ENCODE measurements at regions not wholly inside any gene's neighbourhood (a gene's known extent, or its start where the extent isn't known, plus 50 kb on each side); places are given as distances from the start of the nearest gene placed in this dataset.

DNA sequence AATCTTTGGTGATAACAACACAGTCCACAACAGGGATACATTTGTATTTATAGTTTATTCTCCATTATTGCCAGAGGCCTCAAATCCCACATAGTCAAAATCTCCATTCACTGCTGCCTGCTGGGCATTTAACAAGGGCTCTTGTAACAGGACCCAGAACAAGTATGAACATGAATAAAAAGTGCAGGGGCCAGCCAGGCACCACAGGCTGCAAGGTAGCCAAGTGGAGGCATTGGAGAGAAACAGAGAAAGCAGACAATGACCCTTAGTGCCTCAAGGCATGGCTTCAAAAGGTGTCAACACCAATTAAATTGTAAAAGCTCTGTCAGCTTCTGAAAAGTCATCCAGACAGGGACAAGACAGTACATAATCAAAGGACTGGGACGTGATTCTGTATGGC is 116.8 kb downstream of the ATP6V1G3 start:
- no peak for ATAC-seq
- TF ChIP-seq, protein P1, sequence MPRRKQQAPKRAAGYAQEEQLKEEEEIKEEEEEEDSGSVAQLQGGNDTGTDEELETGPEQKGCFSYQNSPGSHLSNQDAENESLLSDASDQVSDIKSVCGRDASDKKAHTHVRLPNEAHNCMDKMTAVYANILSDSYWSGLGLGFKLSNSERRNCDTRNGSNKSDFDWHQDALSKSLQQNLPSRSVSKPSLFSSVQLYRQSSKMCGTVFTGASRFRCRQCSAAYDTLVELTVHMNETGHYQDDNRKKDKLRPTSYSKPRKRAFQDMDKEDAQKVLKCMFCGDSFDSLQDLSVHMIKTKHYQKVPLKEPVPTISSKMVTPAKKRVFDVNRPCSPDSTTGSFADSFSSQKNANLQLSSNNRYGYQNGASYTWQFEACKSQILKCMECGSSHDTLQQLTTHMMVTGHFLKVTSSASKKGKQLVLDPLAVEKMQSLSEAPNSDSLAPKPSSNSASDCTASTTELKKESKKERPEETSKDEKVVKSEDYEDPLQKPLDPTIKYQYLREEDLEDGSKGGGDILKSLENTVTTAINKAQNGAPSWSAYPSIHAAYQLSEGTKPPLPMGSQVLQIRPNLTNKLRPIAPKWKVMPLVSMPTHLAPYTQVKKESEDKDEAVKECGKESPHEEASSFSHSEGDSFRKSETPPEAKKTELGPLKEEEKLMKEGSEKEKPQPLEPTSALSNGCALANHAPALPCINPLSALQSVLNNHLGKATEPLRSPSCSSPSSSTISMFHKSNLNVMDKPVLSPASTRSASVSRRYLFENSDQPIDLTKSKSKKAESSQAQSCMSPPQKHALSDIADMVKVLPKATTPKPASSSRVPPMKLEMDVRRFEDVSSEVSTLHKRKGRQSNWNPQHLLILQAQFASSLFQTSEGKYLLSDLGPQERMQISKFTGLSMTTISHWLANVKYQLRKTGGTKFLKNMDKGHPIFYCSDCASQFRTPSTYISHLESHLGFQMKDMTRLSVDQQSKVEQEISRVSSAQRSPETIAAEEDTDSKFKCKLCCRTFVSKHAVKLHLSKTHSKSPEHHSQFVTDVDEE (CRISPR knock-in tag; IDR thresholded peaks at IDR 0.05), result no peak
- TF ChIP-seq GLIS3 (CRISPR knock-in tag; IDR thresholded peaks at IDR 0.05) (no peak), RARB (CRISPR knock-in tag; IDR thresholded peaks at IDR 0.05) (no peak), TCF4 (CRISPR knock-in tag; IDR thresholded peaks at IDR 0.05; ENCODE audit: borderline replicate concordance) (no peak), ZFP3 (CRISPR knock-in tag; IDR thresholded peaks at IDR 0.05) (no peak), ZFP30 (CRISPR knock-in tag; IDR thresholded peaks at IDR 0.05) (no peak), ESRRG (CRISPR knock-in tag; IDR thresholded peaks at IDR 0.05) (no peak), PPARA (CRISPR knock-in tag; IDR thresholded peaks at IDR 0.05; ENCODE audit: borderline replicate concordance) (no peak)

DNA sequence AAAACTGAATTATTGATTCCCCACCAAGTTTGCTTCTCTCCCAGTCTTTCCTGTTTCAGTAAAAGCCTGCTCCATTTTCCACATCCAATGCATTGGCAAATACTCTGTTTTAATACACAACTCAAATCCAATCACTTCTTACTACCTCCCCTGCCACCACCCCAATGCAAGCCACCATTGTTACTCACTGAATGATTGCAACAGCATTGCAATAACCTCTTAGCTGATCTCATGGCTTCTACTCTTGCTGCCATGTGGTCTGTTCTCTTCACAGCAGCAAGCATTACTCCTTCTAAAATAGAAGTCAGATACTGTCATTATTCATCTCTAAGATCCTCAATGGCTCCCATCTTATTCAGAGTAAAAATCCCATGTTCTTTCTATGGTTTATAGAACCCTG is 123.4 kb downstream of the ATP6V1G3 start:
- no peak for ATAC-seq

DNA sequence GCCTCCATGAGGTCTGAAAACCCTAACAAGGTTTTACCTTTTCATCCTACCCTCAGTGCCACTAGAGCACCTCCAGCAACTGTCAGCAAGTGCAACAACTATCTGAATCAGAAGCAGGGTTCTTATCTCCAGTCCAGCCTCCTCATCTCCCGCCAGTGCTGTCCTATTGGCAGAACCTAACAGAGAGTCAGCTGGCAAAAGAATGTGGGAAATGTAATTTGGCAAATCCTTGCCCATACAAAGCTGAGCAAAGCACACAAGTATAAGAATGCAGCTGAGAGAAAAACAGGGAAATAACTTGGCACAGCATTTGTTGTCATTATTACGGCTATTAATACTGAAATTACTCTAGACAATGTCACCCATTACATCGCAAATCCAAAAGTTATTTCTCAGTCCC is 124.2 kb downstream of the ATP6V1G3 start:
- ATAC-seq, result peak; percentile 87
- TF ChIP-seq, protein P2, sequence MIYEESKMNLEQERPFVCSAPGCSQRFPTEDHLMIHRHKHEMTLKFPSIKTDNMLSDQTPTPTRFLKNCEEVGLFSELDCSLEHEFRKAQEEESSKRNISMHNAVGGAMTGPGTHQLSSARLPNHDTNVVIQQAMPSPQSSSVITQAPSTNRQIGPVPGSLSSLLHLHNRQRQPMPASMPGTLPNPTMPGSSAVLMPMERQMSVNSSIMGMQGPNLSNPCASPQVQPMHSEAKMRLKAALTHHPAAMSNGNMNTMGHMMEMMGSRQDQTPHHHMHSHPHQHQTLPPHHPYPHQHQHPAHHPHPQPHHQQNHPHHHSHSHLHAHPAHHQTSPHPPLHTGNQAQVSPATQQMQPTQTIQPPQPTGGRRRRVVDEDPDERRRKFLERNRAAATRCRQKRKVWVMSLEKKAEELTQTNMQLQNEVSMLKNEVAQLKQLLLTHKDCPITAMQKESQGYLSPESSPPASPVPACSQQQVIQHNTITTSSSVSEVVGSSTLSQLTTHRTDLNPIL (CRISPR knock-in tag; IDR thresholded peaks at IDR 0.05; ENCODE audit: low read depth), result no peak
- TF ChIP-seq BACH2 (CRISPR knock-in tag; IDR thresholded peaks at IDR 0.05; ENCODE audit: borderline replicate concordance), result no peak
- no peak for TF ChIP-seq TCF4 (CRISPR knock-in tag; IDR thresholded peaks at IDR 0.05; ENCODE audit: borderline replicate concordance)
- TF ChIP-seq, protein P3, sequence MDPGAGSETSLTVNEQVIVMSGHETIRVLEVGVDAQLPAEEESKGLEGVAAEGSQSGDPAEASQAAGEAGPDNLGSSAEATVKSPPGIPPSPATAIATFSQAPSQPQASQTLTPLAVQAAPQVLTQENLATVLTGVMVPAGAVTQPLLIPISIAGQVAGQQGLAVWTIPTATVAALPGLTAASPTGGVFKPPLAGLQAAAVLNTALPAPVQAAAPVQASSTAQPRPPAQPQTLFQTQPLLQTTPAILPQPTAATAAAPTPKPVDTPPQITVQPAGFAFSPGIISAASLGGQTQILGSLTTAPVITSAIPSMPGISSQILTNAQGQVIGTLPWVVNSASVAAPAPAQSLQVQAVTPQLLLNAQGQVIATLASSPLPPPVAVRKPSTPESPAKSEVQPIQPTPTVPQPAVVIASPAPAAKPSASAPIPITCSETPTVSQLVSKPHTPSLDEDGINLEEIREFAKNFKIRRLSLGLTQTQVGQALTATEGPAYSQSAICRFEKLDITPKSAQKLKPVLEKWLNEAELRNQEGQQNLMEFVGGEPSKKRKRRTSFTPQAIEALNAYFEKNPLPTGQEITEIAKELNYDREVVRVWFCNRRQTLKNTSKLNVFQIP (CRISPR knock-in tag; IDR thresholded peaks at IDR 0.05; ENCODE audit: borderline replicate concordance, low read depth), result no peak
- no peak for TF ChIP-seq OSR1 (CRISPR knock-in tag; IDR thresholded peaks at IDR 0.05)
- TF ChIP-seq SNAI2 (CRISPR knock-in tag; IDR thresholded peaks at IDR 0.05), result no peak
- TF ChIP-seq ZNF70 (CRISPR knock-in tag; IDR thresholded peaks at IDR 0.05), result no peak
- TF ChIP-seq ZC3H10 (CRISPR knock-in tag; IDR thresholded peaks at IDR 0.05), result no peak
- no peak for TF ChIP-seq ESRRG (CRISPR knock-in tag; IDR thresholded peaks at IDR 0.05)
- TF ChIP-seq, protein P4, sequence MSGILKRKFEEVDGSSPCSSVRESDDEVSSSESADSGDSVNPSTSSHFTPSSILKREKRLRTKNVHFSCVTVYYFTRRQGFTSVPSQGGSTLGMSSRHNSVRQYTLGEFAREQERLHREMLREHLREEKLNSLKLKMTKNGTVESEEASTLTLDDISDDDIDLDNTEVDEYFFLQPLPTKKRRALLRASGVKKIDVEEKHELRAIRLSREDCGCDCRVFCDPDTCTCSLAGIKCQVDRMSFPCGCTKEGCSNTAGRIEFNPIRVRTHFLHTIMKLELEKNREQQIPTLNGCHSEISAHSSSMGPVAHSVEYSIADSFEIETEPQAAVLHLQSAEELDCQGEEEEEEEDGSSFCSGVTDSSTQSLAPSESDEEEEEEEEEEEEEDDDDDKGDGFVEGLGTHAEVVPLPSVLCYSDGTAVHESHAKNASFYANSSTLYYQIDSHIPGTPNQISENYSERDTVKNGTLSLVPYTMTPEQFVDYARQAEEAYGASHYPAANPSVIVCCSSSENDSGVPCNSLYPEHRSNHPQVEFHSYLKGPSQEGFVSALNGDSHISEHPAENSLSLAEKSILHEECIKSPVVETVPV (CRISPR knock-in tag; IDR thresholded peaks at IDR 0.05), result no peak
- TF ChIP-seq ZFP30 (CRISPR knock-in tag; IDR thresholded peaks at IDR 0.05), result no peak
- no peak for TF ChIP-seq ZNF565 (CRISPR knock-in tag; conservative IDR thresholded peaks at IDR 0.05; ENCODE audit: low read depth)
- TF ChIP-seq PPARA (CRISPR knock-in tag; IDR thresholded peaks at IDR 0.05; ENCODE audit: borderline replicate concordance), result no peak
- no peak for TF ChIP-seq ISL1 (CRISPR knock-in tag; IDR thresholded peaks at IDR 0.05)
- TF ChIP-seq GLIS3 (CRISPR knock-in tag; IDR thresholded peaks at IDR 0.05), result no peak
- TF ChIP-seq RARB (CRISPR knock-in tag; IDR thresholded peaks at IDR 0.05), result no peak
- TF ChIP-seq, protein P1 (CRISPR knock-in tag; IDR thresholded peaks at IDR 0.05), result no peak
- TF ChIP-seq, protein P5, sequence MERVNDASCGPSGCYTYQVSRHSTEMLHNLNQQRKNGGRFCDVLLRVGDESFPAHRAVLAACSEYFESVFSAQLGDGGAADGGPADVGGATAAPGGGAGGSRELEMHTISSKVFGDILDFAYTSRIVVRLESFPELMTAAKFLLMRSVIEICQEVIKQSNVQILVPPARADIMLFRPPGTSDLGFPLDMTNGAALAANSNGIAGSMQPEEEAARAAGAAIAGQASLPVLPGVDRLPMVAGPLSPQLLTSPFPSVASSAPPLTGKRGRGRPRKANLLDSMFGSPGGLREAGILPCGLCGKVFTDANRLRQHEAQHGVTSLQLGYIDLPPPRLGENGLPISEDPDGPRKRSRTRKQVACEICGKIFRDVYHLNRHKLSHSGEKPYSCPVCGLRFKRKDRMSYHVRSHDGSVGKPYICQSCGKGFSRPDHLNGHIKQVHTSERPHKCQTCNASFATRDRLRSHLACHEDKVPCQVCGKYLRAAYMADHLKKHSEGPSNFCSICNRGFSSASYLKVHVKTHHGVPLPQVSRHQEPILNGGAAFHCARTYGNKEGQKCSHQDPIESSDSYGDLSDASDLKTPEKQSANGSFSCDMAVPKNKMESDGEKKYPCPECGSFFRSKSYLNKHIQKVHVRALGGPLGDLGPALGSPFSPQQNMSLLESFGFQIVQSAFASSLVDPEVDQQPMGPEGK (CRISPR knock-in tag; IDR thresholded peaks at IDR 0.05; ENCODE audit: borderline replicate concordance), result no peak
- no peak for TF ChIP-seq ZFP3 (CRISPR knock-in tag; IDR thresholded peaks at IDR 0.05)
- no peak for TF ChIP-seq ZNF8 (CRISPR knock-in tag; IDR thresholded peaks at IDR 0.05)

More for the DNA sequence above, 123.4 kb downstream of the ATP6V1G3 start:
- TF ChIP-seq ESRRG (CRISPR knock-in tag; IDR thresholded peaks at IDR 0.05), result no peak
- TF ChIP-seq OSR1 (CRISPR knock-in tag; IDR thresholded peaks at IDR 0.05), result no peak
- TF ChIP-seq, protein P3 (CRISPR knock-in tag; IDR thresholded peaks at IDR 0.05; ENCODE audit: borderline replicate concordance, low read depth), result no peak
- no peak for TF ChIP-seq ZFP30 (CRISPR knock-in tag; IDR thresholded peaks at IDR 0.05)

All from SK-N-SH treated with all-trans-retinoic acid at 6 μM for 48 hours (cell line).